ENCODE measurements at regions not wholly inside any gene's neighbourhood (a gene's known extent, or its start where the extent isn't known, plus 50 kb on each side); places are given as distances from the start of the nearest gene placed in this dataset.

DNA sequence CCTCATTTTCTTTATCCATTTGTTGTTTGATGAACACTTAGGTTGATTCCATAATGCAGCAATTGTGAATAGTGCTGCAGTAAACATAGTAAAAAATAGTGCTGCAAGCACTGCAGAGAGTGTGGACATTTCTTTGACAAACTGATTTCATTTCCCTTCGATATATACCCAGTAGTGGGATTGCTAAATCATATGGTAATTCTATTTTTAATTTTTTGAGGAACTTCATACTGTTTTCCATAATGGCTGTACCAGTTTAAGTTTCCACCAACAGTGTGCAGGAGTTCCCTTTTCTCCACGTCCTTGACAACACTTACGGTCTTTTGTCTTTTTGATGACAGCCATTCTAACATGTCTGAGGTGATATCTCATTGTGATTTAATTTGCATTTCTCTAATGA lies 138.2 kb upstream of the PLPPR1 start:
- Histone ChIP-seq H3K4me3 (ENCODE audit: low read depth, low read length) (no peak overlapping the region), H3K36me3 (ENCODE audit: control insufficient read depth, insufficient read depth, low read length) (no peaks in the 10 kb centered on the region), H3K4me1 (ENCODE audit: control insufficient read depth, insufficient read depth, low read length) (no peaks in the 10 kb centered on the region), H3K9me3 (ENCODE audit: control insufficient read depth, insufficient read depth, low read length) (no peaks in the 10 kb centered on the region), H3K27me3 (ENCODE audit: control insufficient read depth, insufficient read depth, low read length) (no peaks in the 10 kb centered on the region), H3K27ac (ENCODE audit: low read depth, low read length) (no peak overlapping the region)
- WGBS (ENCODE audit: insufficient coverage): no CpG with 5 or more reads among the region's 3 CpGs
- no peak for DNase-seq (ENCODE audit: low read depth in 4 of 6, low spot score in 6 of 6)

DNA sequence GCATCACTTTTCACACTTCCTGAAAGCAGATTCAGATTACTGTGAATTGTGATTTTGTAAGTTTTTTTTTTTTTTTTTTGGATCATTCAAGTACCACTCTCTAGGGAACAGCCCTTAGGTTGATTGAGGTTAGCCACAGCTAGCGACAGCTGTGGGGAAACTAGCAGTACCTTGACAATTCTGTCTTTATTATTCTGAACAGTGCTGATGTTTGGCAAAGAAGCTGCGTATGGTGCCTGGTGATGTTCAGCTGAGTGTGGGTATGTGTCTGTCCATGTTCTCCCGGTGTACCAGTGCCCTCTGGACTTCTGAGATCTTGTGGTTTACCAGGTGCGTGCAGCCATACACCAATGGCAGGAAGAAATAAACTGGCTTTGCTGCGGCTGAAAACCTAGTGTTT lies 117.3 kb upstream of the PLPPR1 start:
- 67% methylated on average over 5 of the region's 5 CpGs for WGBS (ENCODE audit: insufficient coverage)
- H3K27me3 ChIP-seq (ENCODE audit: control insufficient read depth, insufficient read depth, low read length): no peaks in the 10 kb centered on the region
- H3K36me3 ChIP-seq (ENCODE audit: control insufficient read depth, insufficient read depth, low read length): no peaks in the 10 kb centered on the region
- no peaks in the 10 kb centered on the region for H3K9me3 ChIP-seq (ENCODE audit: control insufficient read depth, insufficient read depth, low read length)
- H3K27ac ChIP-seq (ENCODE audit: low read depth, low read length): no peak overlapping the region
- H3K4me1 ChIP-seq (ENCODE audit: control insufficient read depth, insufficient read depth, low read length): no peaks in the 10 kb centered on the region
- DNase-seq (ENCODE audit: low read depth in 4 of 6, low spot score in 6 of 6): no peak
- H3K4me3 ChIP-seq (ENCODE audit: low read depth, low read length): no peak overlapping the region

DNA sequence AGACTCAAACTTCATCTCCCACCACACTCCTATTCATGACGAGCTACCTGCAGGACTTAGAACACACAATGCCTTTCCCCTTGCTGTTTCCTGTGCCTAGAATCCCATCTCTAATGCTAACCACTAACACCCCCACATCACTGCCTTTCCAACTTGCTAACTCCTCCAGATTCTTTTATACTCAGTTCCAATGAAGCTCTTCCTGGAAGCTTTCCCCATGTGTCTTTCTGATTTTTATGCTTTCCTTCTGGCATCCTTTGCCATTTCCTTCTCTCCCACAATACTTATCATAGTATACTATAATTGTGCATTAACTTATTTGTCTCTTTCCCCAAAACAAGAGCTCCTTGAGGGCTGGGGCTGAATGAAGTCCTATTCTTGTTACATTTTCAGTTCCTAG lies 115.3 kb upstream of the PLPPR1 start:
- Histone ChIP-seq H3K9me3 (ENCODE audit: control insufficient read depth, insufficient read depth, low read length) (no peaks in the 10 kb centered on the region), H3K27ac (ENCODE audit: low read depth, low read length) (no peak overlapping the region), H3K4me1 (ENCODE audit: control insufficient read depth, insufficient read depth, low read length) (no peaks in the 10 kb centered on the region), H3K27me3 (ENCODE audit: control insufficient read depth, insufficient read depth, low read length) (no peaks in the 10 kb centered on the region), H3K36me3 (ENCODE audit: control insufficient read depth, insufficient read depth, low read length) (no peaks in the 10 kb centered on the region), H3K4me3 (ENCODE audit: low read depth, low read length) (no peak overlapping the region)
- DNase-seq (ENCODE audit: low read depth in 4 of 6, low spot score in 6 of 6): peak in 1 of 6 donors; percentile 51
- 100% methylated on average over 1 of the region's 1 CpG for WGBS (ENCODE audit: insufficient coverage)

DNA sequence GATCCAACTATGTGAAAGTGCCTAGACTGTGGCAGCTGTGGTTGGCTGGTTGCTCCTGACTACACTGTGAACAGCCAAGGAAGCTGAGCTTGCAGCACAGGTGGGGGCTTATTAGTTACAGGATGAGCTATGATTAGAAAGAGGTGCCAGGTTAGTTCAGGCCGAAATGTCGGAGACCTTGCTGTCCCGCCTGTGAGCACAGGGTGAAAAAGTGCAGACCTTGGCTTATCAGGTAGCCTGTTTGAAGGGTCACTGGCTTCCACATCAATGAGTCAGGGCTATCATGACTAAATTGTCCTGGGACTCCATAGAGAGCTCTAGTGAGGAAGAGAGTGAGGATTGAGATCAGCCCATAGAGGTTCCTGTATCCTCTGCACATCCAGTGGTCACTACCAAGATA lies 114.3 kb upstream of the PLPPR1 start:
- Histone ChIP-seq H3K4me3 (ENCODE audit: low read depth, low read length) (no peak overlapping the region), H3K27me3 (ENCODE audit: control insufficient read depth, insufficient read depth, low read length) (no peaks in the 10 kb centered on the region), H3K27ac (ENCODE audit: low read depth, low read length) (no peak overlapping the region), H3K9me3 (ENCODE audit: control insufficient read depth, insufficient read depth, low read length) (no peaks in the 10 kb centered on the region), H3K36me3 (ENCODE audit: control insufficient read depth, insufficient read depth, low read length) (no peaks in the 10 kb centered on the region), H3K4me1 (ENCODE audit: control insufficient read depth, insufficient read depth, low read length) (no peaks in the 10 kb centered on the region)
- WGBS (ENCODE audit: insufficient coverage): 95% methylated on average over 3 of the region's 3 CpGs
- no peak for DNase-seq (ENCODE audit: low read depth in 4 of 6, low spot score in 6 of 6)

DNA sequence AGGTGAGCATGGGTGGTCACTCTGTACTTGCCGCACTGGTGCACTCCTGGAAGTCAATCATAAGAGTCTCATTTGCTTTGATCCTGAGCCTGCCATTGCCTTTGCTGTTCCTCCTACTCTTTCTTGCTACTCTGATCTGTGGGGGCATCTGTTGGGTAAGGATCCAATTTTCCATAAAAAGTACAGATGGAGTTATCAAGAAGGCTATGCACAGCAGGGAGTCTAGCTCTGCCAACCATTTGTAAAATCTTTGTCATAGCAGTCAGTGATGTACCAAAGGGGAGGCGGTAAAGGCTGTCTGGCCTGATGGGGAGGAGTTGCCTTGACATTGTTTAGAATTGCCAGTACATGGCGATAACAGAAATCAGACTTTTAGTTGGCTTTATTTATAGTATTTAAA lies 109.0 kb upstream of the PLPPR1 start:
- WGBS (ENCODE audit: insufficient coverage): 80% methylated on average over 1 of the region's 3 CpGs
- H3K27me3 ChIP-seq (ENCODE audit: control insufficient read depth, insufficient read depth, low read length): no peaks in the 10 kb centered on the region
- DNase-seq (ENCODE audit: low read depth in 4 of 6, low spot score in 6 of 6): peak in 1 of 6 donors; percentile 83
- no peak overlapping the region for H3K4me3 ChIP-seq (ENCODE audit: low read depth, low read length)
- no peaks in the 10 kb centered on the region for H3K9me3 ChIP-seq (ENCODE audit: control insufficient read depth, insufficient read depth, low read length)
- H3K36me3 ChIP-seq (ENCODE audit: control insufficient read depth, insufficient read depth, low read length): no peaks in the 10 kb centered on the region
- H3K27ac ChIP-seq (ENCODE audit: low read depth, low read length): no peak overlapping the region
- H3K4me1 ChIP-seq (ENCODE audit: control insufficient read depth, insufficient read depth, low read length): no peaks in the 10 kb centered on the region

DNA sequence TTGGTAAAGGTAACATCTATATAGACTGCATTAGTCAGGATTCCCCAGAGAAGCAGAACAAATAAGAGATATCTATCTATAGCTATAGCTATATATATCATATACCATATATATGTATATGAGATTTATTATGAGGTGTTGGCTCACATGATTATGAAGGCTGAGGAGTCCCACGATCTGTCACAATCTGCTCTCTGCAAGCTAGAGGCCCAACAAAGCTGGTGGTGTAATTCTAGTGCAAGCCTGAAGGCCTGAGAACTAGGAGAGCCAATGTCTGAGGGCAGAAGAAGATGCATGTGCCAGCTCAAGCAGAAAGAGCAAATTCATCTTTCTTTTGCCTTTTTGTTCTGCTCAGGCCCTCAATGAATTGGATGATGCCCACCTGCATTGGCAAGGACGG lies 102.2 kb upstream of the PLPPR1 start:
- 80% methylated on average over 1 of the region's 2 CpGs for WGBS (ENCODE audit: insufficient coverage)
- no peaks in the 10 kb centered on the region for H3K9me3 ChIP-seq (ENCODE audit: control insufficient read depth, insufficient read depth, low read length)
- H3K27ac ChIP-seq (ENCODE audit: low read depth, low read length): no peak overlapping the region
- DNase-seq (ENCODE audit: low read depth in 4 of 6, low spot score in 6 of 6): peak in 1 of 6 donors; percentile 85
- no peak overlapping the region for H3K4me3 ChIP-seq (ENCODE audit: low read depth, low read length)
- H3K4me1 ChIP-seq (ENCODE audit: control insufficient read depth, insufficient read depth, low read length): no peaks in the 10 kb centered on the region
- H3K27me3 ChIP-seq (ENCODE audit: control insufficient read depth, insufficient read depth, low read length): no peaks in the 10 kb centered on the region
- no peaks in the 10 kb centered on the region for H3K36me3 ChIP-seq (ENCODE audit: control insufficient read depth, insufficient read depth, low read length)

DNA sequence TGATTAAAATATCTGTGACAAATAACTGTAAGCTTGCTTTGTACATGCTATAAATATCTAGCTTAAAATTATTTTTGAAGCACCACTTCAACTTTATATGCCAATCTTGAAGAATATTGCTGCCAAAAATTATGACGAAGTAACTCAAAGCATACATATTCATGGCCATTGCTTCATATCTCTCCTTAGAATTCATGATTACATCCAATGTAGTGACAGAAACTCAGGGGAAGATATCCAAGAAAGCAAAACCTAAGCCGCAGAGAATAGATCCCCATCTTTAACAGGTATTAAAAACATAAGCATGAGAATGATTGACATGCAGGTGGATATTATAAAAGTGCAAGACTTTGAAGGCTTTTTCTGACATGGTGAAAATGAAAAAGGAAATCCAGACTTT lies 100.8 kb upstream of the PLPPR1 start:
- no peak overlapping the region for H3K27ac ChIP-seq (ENCODE audit: low read depth, low read length)
- no CpG with 5 or more reads among the region's 2 CpGs for WGBS (ENCODE audit: insufficient coverage)
- H3K9me3 ChIP-seq (ENCODE audit: control insufficient read depth, insufficient read depth, low read length): no peaks in the 10 kb centered on the region
- no peaks in the 10 kb centered on the region for H3K4me1 ChIP-seq (ENCODE audit: control insufficient read depth, insufficient read depth, low read length)
- H3K36me3 ChIP-seq (ENCODE audit: control insufficient read depth, insufficient read depth, low read length): no peaks in the 10 kb centered on the region
- peak in 1 of 6 donors; percentile 78 for DNase-seq (ENCODE audit: low read depth in 4 of 6, low spot score in 6 of 6)
- H3K4me3 ChIP-seq (ENCODE audit: low read depth, low read length): no peak overlapping the region
- no peaks in the 10 kb centered on the region for H3K27me3 ChIP-seq (ENCODE audit: control insufficient read depth, insufficient read depth, low read length)

DNA sequence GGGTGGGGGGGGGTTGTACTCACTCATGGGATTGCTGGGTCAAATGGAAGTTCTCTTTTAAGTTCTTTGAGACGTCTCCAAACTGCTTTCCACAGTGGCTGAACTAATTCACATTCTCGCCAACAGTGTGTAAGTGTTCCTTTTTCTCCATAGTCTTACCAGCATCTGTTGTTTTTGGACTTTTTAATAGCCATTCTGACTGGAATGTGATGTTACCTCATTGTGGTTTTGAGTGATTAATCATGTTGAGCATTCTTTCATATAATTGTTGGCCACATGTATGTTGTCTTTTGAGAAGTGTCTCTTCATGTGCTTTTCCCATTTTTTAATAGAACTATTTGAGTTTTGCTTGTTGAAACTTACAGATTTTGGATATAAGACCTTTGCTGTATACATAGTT lies 94.9 kb upstream of the PLPPR1 start:
- Histone ChIP-seq H3K27me3 (ENCODE audit: control insufficient read depth, insufficient read depth, low read length) (no peaks in the 10 kb centered on the region), H3K9me3 (ENCODE audit: control insufficient read depth, insufficient read depth, low read length) (no peaks in the 10 kb centered on the region), H3K4me1 (ENCODE audit: control insufficient read depth, insufficient read depth, low read length) (no peaks in the 10 kb centered on the region), H3K36me3 (ENCODE audit: control insufficient read depth, insufficient read depth, low read length) (no peaks in the 10 kb centered on the region), H3K27ac (ENCODE audit: low read depth, low read length) (no peak overlapping the region), H3K4me3 (ENCODE audit: low read depth, low read length) (no peak overlapping the region)
- WGBS (ENCODE audit: insufficient coverage): no CpG with 5 or more reads among the region's 2 CpGs
- DNase-seq (ENCODE audit: low read depth in 4 of 6, low spot score in 6 of 6): no peak

DNA sequence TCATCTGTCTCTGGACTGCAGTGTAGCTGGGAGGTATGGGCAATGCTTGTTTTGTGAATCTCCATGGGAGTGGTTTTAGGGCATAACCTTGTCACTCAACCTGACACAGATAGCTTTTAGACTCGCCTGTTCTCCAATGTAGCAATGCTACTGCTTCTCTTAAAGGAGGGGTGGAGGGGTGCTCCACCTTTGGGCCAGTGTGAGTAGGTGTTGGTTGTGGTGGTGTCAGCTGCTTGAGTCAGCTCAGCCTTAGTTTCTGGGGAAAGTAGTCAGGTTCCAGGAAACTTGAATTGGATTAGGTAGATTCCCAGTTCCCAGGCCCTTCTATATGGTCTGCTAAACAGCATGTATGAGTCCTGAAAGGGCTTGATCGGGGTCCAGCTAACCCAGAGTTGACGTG lies 91.1 kb upstream of the PLPPR1 start:
- DNase-seq (ENCODE audit: low read depth in 4 of 6, low spot score in 6 of 6): no peak
- WGBS (ENCODE audit: insufficient coverage): 84% methylated on average over 2 of the region's 3 CpGs
- H3K4me3 ChIP-seq (ENCODE audit: low read depth, low read length): no peak overlapping the region
- H3K27me3 ChIP-seq (ENCODE audit: control insufficient read depth, insufficient read depth, low read length): no peaks in the 10 kb centered on the region
- H3K36me3 ChIP-seq (ENCODE audit: control insufficient read depth, insufficient read depth, low read length): no peaks in the 10 kb centered on the region
- H3K9me3 ChIP-seq (ENCODE audit: control insufficient read depth, insufficient read depth, low read length): no peaks in the 10 kb centered on the region
- H3K27ac ChIP-seq (ENCODE audit: low read depth, low read length): no peak overlapping the region
- H3K4me1 ChIP-seq (ENCODE audit: control insufficient read depth, insufficient read depth, low read length): no peaks in the 10 kb centered on the region

DNA sequence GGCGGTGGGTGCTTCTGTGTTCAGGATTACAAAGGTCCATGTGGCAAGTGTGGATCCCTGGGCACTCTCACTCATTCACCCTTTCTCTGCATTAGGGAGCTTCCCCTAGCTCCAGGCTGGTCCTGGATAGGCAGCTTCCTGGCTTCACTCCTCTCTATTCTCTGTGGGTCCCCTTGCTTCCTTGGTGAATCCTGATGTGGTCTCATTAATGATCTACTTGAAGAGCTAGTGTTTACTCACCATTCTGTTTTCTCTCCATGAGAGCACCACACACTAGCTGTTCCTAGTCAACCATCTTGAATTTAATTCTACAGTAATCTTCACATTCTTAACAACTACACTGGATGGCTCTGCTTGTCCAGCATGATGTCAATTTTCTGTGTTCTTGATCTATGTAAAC lies 90.0 kb upstream of the PLPPR1 start:
- no peak for DNase-seq (ENCODE audit: low read depth in 4 of 6, low spot score in 6 of 6)
- no peaks in the 10 kb centered on the region for H3K4me1 ChIP-seq (ENCODE audit: control insufficient read depth, insufficient read depth, low read length)
- no peaks in the 10 kb centered on the region for H3K9me3 ChIP-seq (ENCODE audit: control insufficient read depth, insufficient read depth, low read length)
- no peaks in the 10 kb centered on the region for H3K27me3 ChIP-seq (ENCODE audit: control insufficient read depth, insufficient read depth, low read length)
- no CpG with 5 or more reads among the region's 1 CpG for WGBS (ENCODE audit: insufficient coverage)
- H3K36me3 ChIP-seq (ENCODE audit: control insufficient read depth, insufficient read depth, low read length): no peaks in the 10 kb centered on the region
- H3K27ac ChIP-seq (ENCODE audit: low read depth, low read length): no peak overlapping the region
- H3K4me3 ChIP-seq (ENCODE audit: low read depth, low read length): no peak overlapping the region
